ENCODE measurements at regions not wholly inside any gene's neighbourhood (a gene's known extent, or its start where the extent isn't known, plus 50 kb on each side); places are given as distances from the start of the nearest gene placed in this dataset.

DNA sequence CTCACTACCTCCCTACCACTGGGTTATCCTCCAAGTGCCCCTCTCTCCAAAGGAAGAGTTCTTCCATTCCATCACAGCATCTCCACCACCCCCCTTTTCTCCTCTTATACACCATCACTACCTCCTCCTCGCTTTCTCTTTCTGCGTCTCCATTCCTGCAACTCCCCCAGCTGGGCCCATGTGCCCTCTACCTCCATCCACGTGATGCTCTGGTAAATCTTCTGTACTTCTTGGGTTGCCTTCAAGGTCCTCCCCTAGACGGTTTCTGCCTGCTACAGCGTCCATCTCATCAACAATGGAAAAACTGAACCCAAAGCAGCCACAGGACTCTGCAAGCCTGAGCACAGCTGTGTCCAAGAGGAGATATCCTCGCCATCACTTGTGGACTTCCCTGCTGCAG lies 129.5 kb upstream of the SLCO3A1 start:
- no peak for DNase-seq (ENCODE audit: extremely low read depth, insufficient read length)
- H3K27me3 ChIP-seq (replicated peaks; ENCODE audit: control insufficient read depth, insufficient read depth, low read length) = no peaks in the 10 kb centered on the region
- no peaks in the 10 kb centered on the region for H3K36me3 ChIP-seq (ENCODE audit: control insufficient read depth, insufficient read depth, low read length)
- TF ChIP-seq, protein P1, sequence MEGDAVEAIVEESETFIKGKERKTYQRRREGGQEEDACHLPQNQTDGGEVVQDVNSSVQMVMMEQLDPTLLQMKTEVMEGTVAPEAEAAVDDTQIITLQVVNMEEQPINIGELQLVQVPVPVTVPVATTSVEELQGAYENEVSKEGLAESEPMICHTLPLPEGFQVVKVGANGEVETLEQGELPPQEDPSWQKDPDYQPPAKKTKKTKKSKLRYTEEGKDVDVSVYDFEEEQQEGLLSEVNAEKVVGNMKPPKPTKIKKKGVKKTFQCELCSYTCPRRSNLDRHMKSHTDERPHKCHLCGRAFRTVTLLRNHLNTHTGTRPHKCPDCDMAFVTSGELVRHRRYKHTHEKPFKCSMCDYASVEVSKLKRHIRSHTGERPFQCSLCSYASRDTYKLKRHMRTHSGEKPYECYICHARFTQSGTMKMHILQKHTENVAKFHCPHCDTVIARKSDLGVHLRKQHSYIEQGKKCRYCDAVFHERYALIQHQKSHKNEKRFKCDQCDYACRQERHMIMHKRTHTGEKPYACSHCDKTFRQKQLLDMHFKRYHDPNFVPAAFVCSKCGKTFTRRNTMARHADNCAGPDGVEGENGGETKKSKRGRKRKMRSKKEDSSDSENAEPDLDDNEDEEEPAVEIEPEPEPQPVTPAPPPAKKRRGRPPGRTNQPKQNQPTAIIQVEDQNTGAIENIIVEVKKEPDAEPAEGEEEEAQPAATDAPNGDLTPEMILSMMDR (IDR thresholded peaks at IDR 0.05; ENCODE audit: insufficient read depth, low read length, poor library complexity, severe bottlenecking) = no peak
- no peak overlapping the region for H3K4me3 ChIP-seq (replicated peaks; ENCODE audit: low read depth, low read length)

DNA sequence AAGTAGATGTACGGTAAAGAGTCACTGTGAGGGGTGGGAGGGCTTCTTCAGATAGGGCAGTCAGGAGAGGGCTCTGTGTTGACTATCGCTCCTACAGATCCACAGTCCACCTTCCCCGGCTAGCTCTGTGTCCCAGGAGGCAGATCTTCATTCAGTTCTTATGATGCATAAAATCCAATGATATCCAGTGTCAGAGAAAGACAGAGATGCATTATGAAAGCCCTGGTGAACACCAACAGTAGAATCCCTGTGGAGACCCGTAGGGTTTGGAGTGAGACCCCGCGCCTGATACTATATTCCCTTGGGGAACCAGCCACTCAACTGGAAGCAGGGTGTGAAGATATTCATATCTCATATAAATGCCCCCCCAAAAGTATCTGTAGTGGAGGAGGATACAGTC lies 119.8 kb upstream of the SLCO3A1 start:
- TF ChIP-seq, protein P1 (IDR thresholded peaks at IDR 0.05; ENCODE audit: insufficient read depth, low read length, poor library complexity, severe bottlenecking) = no peak
- Histone ChIP-seq H3K4me3 (replicated peaks; ENCODE audit: low read depth, low read length) (no peak overlapping the region), H3K36me3 (ENCODE audit: control insufficient read depth, insufficient read depth, low read length) (no peaks in the 10 kb centered on the region), H3K27me3 (replicated peaks; ENCODE audit: control insufficient read depth, insufficient read depth, low read length) (no peaks in the 10 kb centered on the region; the same call in 1 of the 2 replicates)
- no peak for DNase-seq (ENCODE audit: extremely low read depth, insufficient read length)

DNA sequence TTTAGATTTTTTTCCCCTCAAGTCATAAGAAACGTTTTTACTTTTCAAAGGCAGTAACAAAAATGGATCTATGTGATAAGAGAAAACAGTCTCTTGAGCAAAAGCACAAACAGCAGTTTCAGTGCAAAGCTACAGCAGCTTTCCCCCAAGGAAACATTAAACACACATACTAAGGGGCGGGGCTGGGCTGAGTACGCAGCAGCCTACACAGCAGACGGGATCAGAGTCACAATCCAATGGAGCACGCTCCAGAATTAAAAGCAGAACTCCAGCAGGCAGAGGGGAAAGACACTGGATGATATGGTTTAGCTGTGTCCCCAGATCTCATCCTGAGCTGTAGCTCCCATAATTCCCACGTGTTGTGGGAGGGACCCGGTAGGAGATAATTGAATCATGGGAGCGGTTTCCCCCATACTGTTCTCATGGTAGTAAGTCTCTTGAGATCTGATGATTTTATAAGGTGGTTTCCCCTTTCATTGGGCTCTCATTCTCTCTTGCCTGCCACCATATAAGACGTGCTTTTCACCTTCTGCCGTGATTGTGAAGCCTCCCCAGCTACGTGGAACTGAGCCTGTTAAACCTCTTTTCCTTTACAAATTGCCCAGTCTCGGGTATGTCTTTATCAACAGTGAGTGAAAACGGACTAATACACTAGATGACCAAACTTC lies 116.2 kb upstream of the SLCO3A1 start:
- TF ChIP-seq, protein P1 (IDR thresholded peaks at IDR 0.05; ENCODE audit: insufficient read depth, low read length, poor library complexity, severe bottlenecking) = no peak
- no peaks in the 10 kb centered on the region for H3K36me3 ChIP-seq (ENCODE audit: control insufficient read depth, insufficient read depth, low read length)
- DNase-seq (ENCODE audit: extremely low read depth, insufficient read length) = no peak
- no peaks in the 10 kb centered on the region; the same call in 1 of the 2 replicates for H3K27me3 ChIP-seq (replicated peaks; ENCODE audit: control insufficient read depth, insufficient read depth, low read length)
- no peak overlapping the region for H3K4me3 ChIP-seq (replicated peaks; ENCODE audit: low read depth, low read length)

DNA sequence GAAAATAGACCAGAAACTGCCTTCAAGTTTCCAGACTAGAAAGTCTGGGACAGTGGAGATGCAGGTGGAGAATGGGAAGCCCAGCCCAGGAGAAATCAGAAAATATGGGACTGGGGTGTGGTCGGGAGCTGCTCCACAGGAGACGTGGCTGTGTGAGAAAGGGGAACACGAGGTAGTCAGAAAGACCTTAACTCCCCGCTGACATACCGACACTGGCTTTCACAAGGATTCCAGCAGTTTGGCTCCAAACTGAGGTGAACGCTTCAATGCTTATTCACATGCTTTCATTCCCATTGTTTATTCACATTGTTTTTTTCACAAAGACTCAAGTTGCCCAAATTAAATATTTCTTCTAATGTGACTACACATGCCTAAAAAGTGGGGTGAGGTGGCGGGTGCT lies 111.5 kb upstream of the SLCO3A1 start:
- no peak for DNase-seq (ENCODE audit: extremely low read depth, insufficient read length)
- H3K4me3 ChIP-seq (replicated peaks; ENCODE audit: low read depth, low read length) = no peak overlapping the region
- H3K36me3 ChIP-seq (ENCODE audit: control insufficient read depth, insufficient read depth, low read length) = no peaks in the 10 kb centered on the region
- no peaks in the 10 kb centered on the region; the same call in 1 of the 2 replicates for H3K27me3 ChIP-seq (replicated peaks; ENCODE audit: control insufficient read depth, insufficient read depth, low read length)
- TF ChIP-seq, protein P1 (IDR thresholded peaks at IDR 0.05; ENCODE audit: insufficient read depth, low read length, poor library complexity, severe bottlenecking) = no peak

DNA sequence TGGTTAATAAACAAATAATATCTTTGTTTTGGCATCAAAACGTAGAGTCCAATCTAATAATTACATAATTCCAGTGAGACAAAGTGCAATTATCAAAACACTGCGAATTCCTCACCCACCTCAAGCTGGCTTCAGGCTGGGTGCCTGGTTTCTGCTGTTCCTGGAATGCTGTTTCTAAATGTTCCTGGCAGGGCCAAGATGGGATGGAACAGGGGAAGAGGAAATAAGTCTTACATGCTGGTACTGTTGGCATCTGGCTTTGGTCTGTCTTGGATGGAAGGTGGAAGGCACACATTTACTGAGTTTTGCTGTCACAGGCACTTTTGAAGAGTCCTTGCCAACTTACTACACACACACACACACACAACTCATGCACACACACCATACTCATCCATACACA lies 101.9 kb upstream of the SLCO3A1 start:
- no peak overlapping the region for H3K4me3 ChIP-seq (replicated peaks; ENCODE audit: low read depth, low read length)
- TF ChIP-seq, protein P1 (IDR thresholded peaks at IDR 0.05; ENCODE audit: insufficient read depth, low read length, poor library complexity, severe bottlenecking) = no peak
- no peak for DNase-seq (ENCODE audit: extremely low read depth, insufficient read length)

More for the DNA sequence above, 101.9 kb upstream of the SLCO3A1 start:
- Histone ChIP-seq H3K27me3 (replicated peaks; ENCODE audit: control insufficient read depth, insufficient read depth, low read length) (no peaks in the 10 kb centered on the region; the same call in 1 of the 2 replicates), H3K36me3 (ENCODE audit: control insufficient read depth, insufficient read depth, low read length) (no peaks in the 10 kb centered on the region)

All from GM06990 (cell line).